ENCODE measurements at regions not wholly inside any gene's neighbourhood (a gene's known extent, or its start where the extent isn't known, plus 50 kb on each side); places are given as distances from the start of the nearest gene placed in this dataset.

DNA sequence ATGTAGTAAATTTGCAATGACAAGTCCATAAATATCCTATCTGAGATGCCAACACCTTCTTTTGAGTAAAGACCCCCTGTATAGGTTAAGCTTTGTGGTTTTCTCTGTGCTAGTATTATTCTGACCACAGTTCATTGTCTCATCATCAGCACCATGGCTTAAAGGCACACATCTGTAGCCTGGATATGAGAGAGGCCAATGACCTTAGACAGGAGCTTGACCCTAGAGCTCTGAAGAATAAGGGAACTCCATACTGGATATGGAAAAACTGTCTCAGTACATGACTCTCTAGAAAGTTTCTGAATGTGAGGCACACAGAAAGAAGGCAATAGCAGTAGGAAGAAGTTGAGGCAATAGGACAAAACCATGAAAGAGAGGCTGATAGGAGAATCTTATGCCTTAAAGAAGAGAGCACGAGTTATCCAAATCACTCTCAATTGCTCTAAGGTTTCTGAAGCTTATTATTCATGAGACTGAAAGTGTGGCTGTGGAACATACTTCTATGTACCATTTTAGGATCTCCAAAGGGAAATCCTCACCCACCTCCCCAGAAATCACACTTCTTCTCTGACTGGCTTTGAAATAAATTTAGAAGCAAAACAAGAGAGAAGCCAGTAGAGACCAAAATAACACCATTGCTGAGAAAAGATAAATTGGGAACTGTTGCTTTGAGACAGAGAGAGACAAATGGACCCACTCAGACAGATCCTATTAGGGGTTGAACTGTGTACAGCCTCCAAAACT is 150.2 kb downstream of the ABCA8 start:
- H2AK5ac ChIP-seq (ENCODE audit: low read depth, low read length), result no peak overlapping the region
- H3K79me1 ChIP-seq (ENCODE audit: low read depth, low read length), result no peaks in the 10 kb centered on the region

DNA sequence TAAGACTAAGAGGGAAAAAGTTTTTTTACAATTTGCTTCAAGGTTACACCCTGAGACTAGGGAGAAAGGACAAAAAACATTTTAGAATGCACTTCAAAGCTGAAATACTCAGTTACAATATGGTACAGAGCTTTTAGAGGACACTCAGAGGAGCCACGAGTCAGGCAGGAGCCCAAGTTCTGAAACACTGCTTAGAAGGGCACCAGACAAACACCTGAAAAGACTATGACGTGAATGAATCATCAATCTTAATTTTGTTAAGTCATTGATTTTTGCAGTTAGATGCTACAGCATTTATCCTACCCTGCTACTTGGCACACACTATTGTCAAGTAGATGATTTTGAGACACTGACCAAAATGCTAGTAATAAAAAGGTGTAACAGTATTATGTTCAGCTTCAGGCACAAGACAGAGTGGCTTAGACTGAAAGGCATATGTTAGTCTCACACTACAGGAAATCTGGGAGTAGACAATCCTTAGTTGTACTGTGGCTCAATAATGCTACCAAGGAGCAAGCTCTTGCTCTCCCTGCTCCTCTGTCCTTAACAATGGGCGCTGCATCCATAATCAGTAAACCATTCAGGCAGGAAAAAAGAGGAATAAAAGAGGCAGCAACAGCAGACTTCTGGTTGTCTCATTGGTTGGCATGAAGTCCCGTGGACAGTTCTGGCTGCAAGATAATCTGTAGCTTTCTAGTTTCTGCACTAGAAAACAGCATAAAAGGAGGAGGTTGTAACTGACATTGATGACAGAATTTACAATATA is 151.8 kb downstream of the ABCA8 start:
- H3K4me3 ChIP-seq (ENCODE audit: low read length in 2 of 2), result no peak overlapping the region
- H3K27me3 ChIP-seq (ENCODE audit: control insufficient read depth in 3 of 3, insufficient read depth in 3 of 3, low read depth in 1 of 3, low read length in 3 of 3), result no peaks in the 10 kb centered on the region
- no peak overlapping the region for H3K4ac ChIP-seq (ENCODE audit: low read length)
- peaks cover 0 to 22% of the 10 kb centered on the region in 2 donors for H3K9me3 ChIP-seq (replicated peaks in 1 of 2; ENCODE audit: control insufficient read depth in 2 of 2, insufficient read depth in 1 of 2, low read depth in 1 of 2, low read length in 2 of 2)
- no peak overlapping the region for H4K91ac ChIP-seq (ENCODE audit: low read depth, low read length, poor library complexity)
- no peak overlapping the region for H3K4me2 ChIP-seq (ENCODE audit: insufficient read depth, low read length, poor library complexity, severe bottlenecking)
- no peaks in the 10 kb centered on the region for H3K79me1 ChIP-seq (ENCODE audit: low read depth, low read length)
- H3K9ac ChIP-seq (ENCODE audit: low read depth, low read length, poor library complexity), result no peak overlapping the region
- WGBS, 2 donors (ENCODE audit: extremely low coverage in 2 of 2, insufficient read length in 2 of 2, insufficient replicate concordance in 1 of 2), result no CpG with 5 or more reads among the region's 4 CpGs
- H3K4me1 ChIP-seq (ENCODE audit: control insufficient read depth in 2 of 2, insufficient read depth in 1 of 2, low read depth in 1 of 2, low read length in 2 of 2), result peaks cover 4 to 6% of the 10 kb centered on the region in 2 donors
- no peak overlapping the region for H3K14ac ChIP-seq (ENCODE audit: low read length)
- peak overlapping the region; percentile 43 for H2AFZ ChIP-seq (ENCODE audit: low read length)
- H2AK5ac ChIP-seq (ENCODE audit: low read depth, low read length), result no peak overlapping the region
- no peak overlapping the region for H3K23ac ChIP-seq (ENCODE audit: low read depth, low read length, poor library complexity)
- H3K27ac ChIP-seq (replicated peaks; ENCODE audit: low read length), result no peak overlapping the region
- DNase-seq (ENCODE audit: low spot score), result no peak
- H4K8ac ChIP-seq (ENCODE audit: low read depth, low read length), result no peak overlapping the region
- H2BK15ac ChIP-seq (ENCODE audit: low read length), result no peak overlapping the region
- H3K36me3 ChIP-seq (replicated peaks in 1 of 2; ENCODE audit: control insufficient read depth in 2 of 2, insufficient read depth in 2 of 2, low read length in 2 of 2), result no peaks in the 10 kb centered on the region
- no peak overlapping the region for H2BK5ac ChIP-seq (ENCODE audit: low read length)
- H2BK120ac ChIP-seq (ENCODE audit: low read depth, low read length), result no peak overlapping the region
- no peak overlapping the region for H3K18ac ChIP-seq (ENCODE audit: low read length)
- no peak overlapping the region for H2BK12ac ChIP-seq (ENCODE audit: low read length)

More for the DNA sequence above, 150.2 kb downstream of the ABCA8 start:
- Histone ChIP-seq H3K27ac (replicated peaks; ENCODE audit: low read length) (no peak overlapping the region), H3K27me3 (ENCODE audit: control insufficient read depth in 3 of 3, insufficient read depth in 3 of 3, low read depth in 1 of 3, low read length in 3 of 3) (no peaks in the 10 kb centered on the region), H4K91ac (ENCODE audit: low read depth, low read length, poor library complexity) (no peak overlapping the region), H2AFZ (ENCODE audit: low read length) (no peak overlapping the region), H2BK15ac (ENCODE audit: low read length) (no peak overlapping the region), H3K14ac (ENCODE audit: low read length) (no peak overlapping the region), H3K18ac (ENCODE audit: low read length) (no peak overlapping the region), H3K9ac (ENCODE audit: low read depth, low read length, poor library complexity) (no peak overlapping the region), H2BK120ac (ENCODE audit: low read depth, low read length) (no peak overlapping the region), H3K9me3 (replicated peaks in 1 of 2; ENCODE audit: control insufficient read depth in 2 of 2, insufficient read depth in 1 of 2, low read depth in 1 of 2, low read length in 2 of 2) (peaks cover 0 to 22% of the 10 kb centered on the region in 2 donors), H3K36me3 (replicated peaks in 1 of 2; ENCODE audit: control insufficient read depth in 2 of 2, insufficient read depth in 2 of 2, low read length in 2 of 2) (no peaks in the 10 kb centered on the region), H3K23ac (ENCODE audit: low read depth, low read length, poor library complexity) (no peak overlapping the region), H3K4me2 (ENCODE audit: insufficient read depth, low read length, poor library complexity, severe bottlenecking) (no peak overlapping the region), H3K4me3 (ENCODE audit: low read length in 2 of 2) (no peak overlapping the region), H2BK5ac (ENCODE audit: low read length) (no peak overlapping the region), H2BK12ac (ENCODE audit: low read length) (no peak overlapping the region), H3K4me1 (ENCODE audit: control insufficient read depth in 2 of 2, insufficient read depth in 1 of 2, low read depth in 1 of 2, low read length in 2 of 2) (peaks cover 4 to 6% of the 10 kb centered on the region in 2 donors), H3K4ac (ENCODE audit: low read length) (no peak overlapping the region), H4K8ac (ENCODE audit: low read depth, low read length) (no peak overlapping the region)
- no CpG with 5 or more reads among the region's 1 CpG for WGBS, 2 donors (ENCODE audit: extremely low coverage in 2 of 2, insufficient read length in 2 of 2, insufficient replicate concordance in 1 of 2)
- DNase-seq (ENCODE audit: low spot score), result no peak

GRCh38 chr17:68801335-68802247 is 153.6 kb downstream of the ABCA8 start:
- no CpG with 5 or more reads among the region's 9 CpGs for WGBS, 2 donors (ENCODE audit: extremely low coverage in 2 of 2, insufficient read length in 2 of 2, insufficient replicate concordance in 1 of 2)
- DNase-seq (ENCODE audit: low spot score), result no peak

More at GRCh38 chr17:68801335-68802247, 153.6 kb downstream of the ABCA8 start:
- no peak overlapping the region for H3K4me3 ChIP-seq (ENCODE audit: low read length in 2 of 2)
- no peak overlapping the region for H3K18ac ChIP-seq (ENCODE audit: low read length)
- H4K8ac ChIP-seq (ENCODE audit: low read depth, low read length), result no peak overlapping the region
- H2AK5ac ChIP-seq (ENCODE audit: low read depth, low read length), result no peak overlapping the region
- H2BK12ac ChIP-seq (ENCODE audit: low read length), result no peak overlapping the region
- H2BK5ac ChIP-seq (ENCODE audit: low read length), result no peak overlapping the region
- no peaks in the 10 kb centered on the region for H3K36me3 ChIP-seq (replicated peaks in 1 of 2; ENCODE audit: control insufficient read depth in 2 of 2, insufficient read depth in 2 of 2, low read length in 2 of 2)
- no peak overlapping the region for H2AFZ ChIP-seq (ENCODE audit: low read length)
- H2BK120ac ChIP-seq (ENCODE audit: low read depth, low read length), result no peak overlapping the region
- H3K79me1 ChIP-seq (ENCODE audit: low read depth, low read length), result no peaks in the 10 kb centered on the region
- no peak overlapping the region for H3K14ac ChIP-seq (ENCODE audit: low read length)
- H3K23ac ChIP-seq (ENCODE audit: low read depth, low read length, poor library complexity), result no peak overlapping the region
- H3K27me3 ChIP-seq (ENCODE audit: control insufficient read depth in 3 of 3, insufficient read depth in 3 of 3, low read depth in 1 of 3, low read length in 3 of 3), result no peaks in the 10 kb centered on the region
- no peak overlapping the region for H3K4me2 ChIP-seq (ENCODE audit: insufficient read depth, low read length, poor library complexity, severe bottlenecking)
- H3K27ac ChIP-seq (replicated peaks; ENCODE audit: low read length), result no peak overlapping the region
- no peak overlapping the region for H4K91ac ChIP-seq (ENCODE audit: low read depth, low read length, poor library complexity)
- peaks cover 4 to 6% of the 10 kb centered on the region in 2 donors for H3K4me1 ChIP-seq (ENCODE audit: control insufficient read depth in 2 of 2, insufficient read depth in 1 of 2, low read depth in 1 of 2, low read length in 2 of 2)
- no peak overlapping the region for H3K4ac ChIP-seq (ENCODE audit: low read length)
- H2BK15ac ChIP-seq (ENCODE audit: low read length), result no peak overlapping the region
- H3K9ac ChIP-seq (ENCODE audit: low read depth, low read length, poor library complexity), result no peak overlapping the region
- peaks cover 0 to 20% of the 10 kb centered on the region in 2 donors for H3K9me3 ChIP-seq (replicated peaks in 1 of 2; ENCODE audit: control insufficient read depth in 2 of 2, insufficient read depth in 1 of 2, low read depth in 1 of 2, low read length in 2 of 2)
